ENCODE measurements at regions not wholly inside any gene's neighbourhood (a gene's known extent, or its start where the extent isn't known, plus 50 kb on each side); places are given as distances from the start of the nearest gene placed in this dataset.

DNA sequence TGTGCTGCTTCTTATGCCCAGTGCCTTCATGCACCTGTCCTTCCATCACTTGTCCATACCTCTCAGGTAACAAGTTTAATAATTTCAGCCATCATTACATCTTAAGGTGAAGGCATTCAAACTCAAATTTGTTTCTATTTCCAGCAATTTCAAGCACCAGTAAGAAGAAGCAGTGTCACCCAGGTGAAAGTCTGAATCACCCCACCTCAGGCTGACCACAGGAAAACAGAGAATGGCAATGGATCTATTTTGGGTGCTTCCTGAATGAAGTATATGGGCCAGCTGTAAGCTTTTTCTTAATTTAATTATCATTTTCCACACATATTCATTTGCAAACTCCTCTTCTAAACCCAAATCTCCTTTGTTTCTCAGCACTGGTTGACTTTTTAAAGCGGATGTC lies 372.7 kb upstream of the SOX11 start:
- TF ChIP-seq CTCF (IDR thresholded peaks at IDR 0.05) (no peak), POLR2A (IDR thresholded peaks at IDR 0.05) (no peak)
